ENCODE measurements at regions not wholly inside any gene's neighbourhood (a gene's known extent, or its start where the extent isn't known, plus 50 kb on each side); places are given as distances from the start of the nearest gene placed in this dataset.

GRCh38 chr2:39531220-39531777, 94.2 kb upstream of the MAP4K3 start:
- no peak overlapping the region for H3K27ac ChIP-seq
- no peaks in the 10 kb centered on the region for H3K4me1 ChIP-seq (replicated peaks)
- no peak for TF ChIP-seq CTCF (IDR thresholded peaks at IDR 0.05)
- TF ChIP-seq POLR2A (IDR thresholded peaks at IDR 0.05): no peak
- no peak for TF ChIP-seq POLR2AphosphoS5 (IDR thresholded peaks at IDR 0.05)
- intact Hi-C loops (cut with DNase I): no loop called here
- DNase-seq (ENCODE audit: low spot score): no peak
- H3K36me3 ChIP-seq: no peaks in the 10 kb centered on the region
- H3K27me3 ChIP-seq (replicated peaks; ENCODE audit: insufficient read depth): no peaks in the 10 kb centered on the region
- WGBS: 94% methylated on average over 7 of the region's 7 CpGs
- H3K4me3 ChIP-seq: no peak overlapping the region
- no peaks in the 10 kb centered on the region for H3K9me3 ChIP-seq

- Histone ChIP-seq H3K4me1 (replicated peaks) (no peaks in the 10 kb centered on the region), H3K9me3 (no peaks in the 10 kb centered on the region), H3K27me3 (replicated peaks; ENCODE audit: insufficient read depth) (no peaks in the 10 kb centered on the region), H3K4me3 (no peak overlapping the region), H3K27ac (no peak overlapping the region), H3K36me3 (no peaks in the 10 kb centered on the region)
- TF ChIP-seq POLR2AphosphoS5 (IDR thresholded peaks at IDR 0.05) (no peak), CTCF (IDR thresholded peaks at IDR 0.05) (no peak), POLR2A (IDR thresholded peaks at IDR 0.05) (no peak)
- WGBS: 88% methylated on average over 4 of the region's 4 CpGs
- no peak for DNase-seq (ENCODE audit: low spot score)
- intact Hi-C loops (cut with DNase I): no loop called here
These were observed 95.8 kb upstream of the MAP4K3 start for GRCh38 chr2:39532933-39533332.

- H3K27ac ChIP-seq: no peak overlapping the region
- H3K27me3 ChIP-seq (replicated peaks; ENCODE audit: insufficient read depth): no peaks in the 10 kb centered on the region
- H3K9me3 ChIP-seq: no peaks in the 10 kb centered on the region
- 83% methylated on average over 4 of the region's 4 CpGs for WGBS
- DNase-seq (ENCODE audit: low spot score): no peak
- TF ChIP-seq POLR2A (IDR thresholded peaks at IDR 0.05): no peak
- TF ChIP-seq CTCF (IDR thresholded peaks at IDR 0.05): no peak
- no peak for TF ChIP-seq POLR2AphosphoS5 (IDR thresholded peaks at IDR 0.05)
- no peaks in the 10 kb centered on the region for H3K36me3 ChIP-seq
- no peak overlapping the region for H3K4me3 ChIP-seq
- intact Hi-C loops (cut with DNase I): no loop called here
- no peaks in the 10 kb centered on the region for H3K4me1 ChIP-seq (replicated peaks)
These were observed 97.1 kb upstream of the MAP4K3 start for GRCh38 chr2:39534095-39534711.

- WGBS: 84% methylated on average over 7 of the region's 7 CpGs
- H3K36me3 ChIP-seq: no peaks in the 10 kb centered on the region
- intact Hi-C loops (cut with DNase I): no loop called here
- no peak for DNase-seq (ENCODE audit: low spot score)
- no peaks in the 10 kb centered on the region for H3K4me1 ChIP-seq (replicated peaks)
- no peaks in the 10 kb centered on the region for H3K27me3 ChIP-seq (replicated peaks; ENCODE audit: insufficient read depth)
- H3K27ac ChIP-seq: no peak overlapping the region
- TF ChIP-seq POLR2AphosphoS5 (IDR thresholded peaks at IDR 0.05) (no peak), POLR2A (IDR thresholded peaks at IDR 0.05) (no peak), CTCF (IDR thresholded peaks at IDR 0.05) (no peak)
- H3K4me3 ChIP-seq: no peak overlapping the region
- H3K9me3 ChIP-seq: no peaks in the 10 kb centered on the region
These were observed 98.6 kb upstream of the MAP4K3 start for GRCh38 chr2:39535636-39536185.

- Histone ChIP-seq H3K9me3 (no peaks in the 10 kb centered on the region), H3K27me3 (replicated peaks; ENCODE audit: insufficient read depth) (no peaks in the 10 kb centered on the region), H3K27ac (no peak overlapping the region), H3K4me1 (replicated peaks) (no peaks in the 10 kb centered on the region), H3K36me3 (no peaks in the 10 kb centered on the region), H3K4me3 (no peak overlapping the region)
- 94% methylated on average over 3 of the region's 3 CpGs for WGBS
- DNase-seq (ENCODE audit: low spot score): no peak
- intact Hi-C loops (cut with DNase I): no loop called here
- TF ChIP-seq CTCF (IDR thresholded peaks at IDR 0.05) (no peak), POLR2A (IDR thresholded peaks at IDR 0.05) (no peak), POLR2AphosphoS5 (IDR thresholded peaks at IDR 0.05) (no peak)
These were observed 100.1 kb upstream of the MAP4K3 start for GRCh38 chr2:39537150-39537549.

All from prostate gland (tissue), 2 donors.